HG02943 (cell line): ENCODE measurements at regions not wholly inside any gene's neighbourhood (a gene's known extent, or its start where the extent isn't known, plus 50 kb on each side); places are given as distances from the start of the nearest gene placed in this dataset.
"Not testable (repeated sequence)": the region's sequence is repeated elsewhere in the genome, so short reads cannot be mapped to it uniquely, and the experiment has no call there.

Source experiments
- ATAC-seq: cut with Tn5 transposase; IDR thresholded peaks from one replicate; pipeline ENCODE4 v1.9.1; 2021; ENCODE audit warnings: mild to moderate bottlenecking, low read depth, moderate library complexity; ENCODE audit not compliant: unreplicated experiment

DNA sequence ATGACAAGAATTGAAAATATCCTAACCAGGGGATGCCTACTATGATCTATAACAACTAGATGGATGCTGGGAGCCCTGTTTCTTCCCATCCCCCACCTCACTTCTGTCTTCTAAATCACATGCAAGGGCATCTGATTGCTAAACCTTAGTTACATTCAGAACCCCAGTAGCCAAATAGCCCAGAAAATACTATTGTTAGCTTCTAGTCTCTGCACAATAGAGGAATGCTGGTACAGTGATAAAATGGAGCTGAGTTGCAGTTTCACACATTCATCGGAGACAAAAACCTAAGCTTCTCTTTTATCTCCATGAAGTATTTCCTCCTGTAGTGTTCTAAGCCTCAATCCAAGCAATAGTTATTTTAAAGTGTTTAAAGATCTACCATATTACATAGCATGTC is 942.9 kb downstream of the RPS29 start:
- no peak for ATAC-seq

DNA sequence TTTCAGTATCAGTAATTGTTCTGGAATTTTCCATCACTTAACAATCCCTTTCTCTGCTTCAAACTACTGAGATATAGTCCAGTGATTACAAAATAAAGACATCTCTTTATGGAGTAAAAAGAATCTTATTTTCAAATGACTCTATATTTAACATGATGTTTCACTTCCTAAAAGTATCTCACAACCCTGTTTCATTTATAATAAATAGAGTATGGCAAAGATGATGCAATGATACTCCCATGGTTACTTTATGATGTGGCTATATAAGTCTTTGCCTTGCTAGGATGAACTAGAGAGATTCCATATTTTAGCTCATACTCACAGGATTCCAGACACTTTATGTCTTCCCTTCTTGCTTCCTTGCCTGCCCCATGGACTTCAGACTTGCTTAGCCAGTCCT is 953.5 kb upstream of the MDGA2 start:
- no peak for ATAC-seq

DNA sequence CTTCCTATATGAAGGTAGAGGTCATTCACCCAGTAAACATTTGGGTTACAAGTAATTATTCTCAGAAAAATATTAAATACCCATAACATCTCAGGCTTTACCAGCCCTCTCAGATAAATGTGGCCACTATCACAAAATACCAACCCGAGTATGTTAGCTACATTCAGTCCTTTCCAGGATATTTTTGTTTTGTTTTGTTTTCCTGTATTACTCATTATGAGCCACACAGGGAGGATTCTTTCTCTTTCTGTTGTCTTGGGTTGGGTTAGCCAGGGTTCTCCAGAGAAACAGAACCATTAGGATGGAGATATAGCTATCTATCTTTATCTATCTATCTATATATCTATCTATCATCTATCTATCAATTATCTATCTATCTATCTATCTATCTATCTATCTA is 947.6 kb upstream of the MDGA2 start:
- no peak for ATAC-seq

DNA sequence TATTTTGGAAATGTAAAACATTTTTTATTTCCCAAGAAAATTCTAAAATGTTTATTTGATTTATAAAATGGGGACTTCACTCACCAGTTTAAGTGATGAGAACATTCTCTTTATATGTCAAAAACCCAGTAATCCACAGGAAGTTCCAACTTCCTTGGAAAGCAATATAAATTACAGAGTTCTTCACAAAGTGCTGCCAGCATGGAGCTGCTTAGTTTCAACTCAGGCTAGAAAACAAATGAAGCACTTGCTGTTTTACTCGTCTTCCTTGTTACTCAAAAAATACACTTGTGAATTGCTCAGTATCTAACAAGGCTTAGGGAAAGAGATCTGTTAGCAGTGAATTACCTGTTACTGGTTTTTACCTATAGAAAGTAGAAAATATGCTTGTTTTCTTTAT is 942.7 kb upstream of the MDGA2 start:
- no peak for ATAC-seq

DNA sequence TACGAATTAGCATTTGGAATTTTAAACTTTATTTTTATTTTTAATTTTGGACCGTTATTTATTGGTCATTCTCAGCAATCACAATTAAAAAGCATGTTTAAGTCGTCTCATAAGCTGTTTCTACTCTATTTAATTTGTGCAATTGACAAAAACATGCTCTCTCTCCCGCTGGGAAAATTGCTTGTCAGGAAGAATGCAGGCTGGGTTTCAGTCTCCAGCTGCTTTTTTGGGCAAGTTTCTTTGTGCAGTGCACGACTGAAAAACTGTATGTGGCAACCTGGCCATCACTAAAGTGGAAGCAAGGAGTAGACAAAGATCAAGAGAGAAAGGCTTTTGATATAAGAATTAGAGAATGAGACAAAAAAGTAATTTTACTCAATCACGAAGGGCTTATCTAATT is 941.5 kb upstream of the MDGA2 start:
- ATAC-seq = no peak

DNA sequence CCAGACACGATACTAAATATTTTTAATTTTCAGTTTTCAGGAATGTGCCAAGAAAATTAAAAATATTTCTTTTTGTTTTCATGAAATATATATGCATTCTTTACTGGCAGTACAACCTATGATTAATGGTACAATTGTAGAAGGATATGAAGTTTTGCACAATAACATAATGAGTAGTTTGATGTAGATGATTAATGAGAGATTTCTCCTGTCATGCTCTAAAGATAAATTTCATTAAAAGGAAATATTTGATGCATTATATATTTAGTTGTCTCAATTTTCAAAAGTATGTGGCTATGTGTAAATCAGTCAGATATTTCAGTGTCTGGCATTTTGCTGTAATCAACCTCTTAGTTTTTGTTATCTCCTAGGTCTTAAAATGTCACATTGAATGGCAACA is 940.2 kb upstream of the MDGA2 start:
- no peak for ATAC-seq

DNA sequence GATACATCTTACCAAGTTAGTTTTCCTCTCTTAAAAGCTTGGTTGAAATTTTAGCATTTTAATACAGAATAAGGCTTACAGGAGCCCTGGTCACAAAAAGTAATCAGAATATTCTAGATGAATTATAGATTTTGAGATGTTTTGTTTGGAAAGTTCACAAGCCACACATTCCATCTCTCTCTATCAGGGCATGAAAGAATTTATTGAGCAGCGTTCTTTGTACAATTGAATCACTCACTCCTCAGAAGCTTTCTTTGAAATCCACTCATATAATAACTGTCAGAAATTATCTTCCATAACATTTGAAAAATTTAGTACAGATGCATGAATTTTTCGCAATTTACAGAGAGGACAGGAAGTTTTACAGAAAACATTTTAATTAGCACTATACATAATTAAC is 938.6 kb upstream of the MDGA2 start:
- ATAC-seq = no peak

DNA sequence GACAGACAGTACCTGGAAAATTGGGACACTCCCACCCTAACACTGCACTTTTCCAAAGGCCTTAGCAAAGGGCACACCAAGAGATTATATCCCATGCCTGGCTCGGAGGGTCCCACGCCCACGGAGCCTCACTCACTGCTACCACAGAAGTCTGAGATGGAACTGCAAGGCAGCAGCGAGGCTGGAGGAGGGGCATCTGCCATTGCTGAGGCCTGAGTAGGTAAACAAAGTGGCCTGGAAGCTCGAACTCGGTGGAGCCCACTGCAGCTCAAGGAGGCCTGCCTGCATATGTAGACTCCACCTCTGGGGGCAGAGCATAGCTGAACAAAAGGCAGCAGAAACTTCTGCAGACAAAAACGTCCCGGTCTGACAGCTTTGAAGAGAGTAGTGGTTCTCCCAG is 931.6 kb upstream of the MDGA2 start:
- not testable (repeated sequence) for ATAC-seq

DNA sequence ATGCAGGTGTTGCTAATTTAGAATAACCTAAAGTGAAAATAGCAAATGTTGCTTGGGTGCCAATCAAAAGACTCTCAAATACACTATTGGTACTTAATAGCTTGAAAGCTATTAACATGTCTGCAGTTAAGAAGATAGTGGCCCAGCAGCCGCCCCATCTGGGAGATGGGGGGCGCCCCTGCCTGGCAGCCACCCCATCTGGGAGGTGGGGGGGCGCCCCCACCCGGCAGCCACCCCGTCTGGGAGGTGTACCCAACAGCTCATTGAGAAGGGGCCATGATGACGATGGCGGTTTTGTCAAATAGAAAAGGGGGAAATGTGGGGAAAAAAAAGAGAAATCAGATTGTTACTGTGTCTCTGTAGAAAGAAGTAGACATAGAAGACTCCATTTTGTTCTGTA is 923.1 kb upstream of the MDGA2 start:
- ATAC-seq = no peak

DNA sequence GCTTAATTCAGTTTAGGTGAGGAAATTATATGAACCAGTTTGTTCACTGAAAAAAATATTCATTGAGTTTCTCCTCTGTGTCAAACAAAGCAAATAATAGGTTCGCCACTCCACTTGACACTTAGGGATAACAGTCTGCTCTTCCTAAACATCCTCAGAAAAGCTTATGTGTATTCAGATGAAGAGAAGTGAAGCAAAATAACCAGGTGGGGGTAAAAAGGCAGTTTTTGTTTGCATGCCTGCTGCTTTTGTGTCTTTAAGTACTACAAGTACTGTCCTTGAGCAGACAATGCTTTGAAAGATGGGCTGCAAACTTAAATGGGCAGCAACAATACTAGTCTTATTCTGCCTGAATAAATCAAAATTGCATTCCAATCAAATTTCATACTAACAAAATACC is 910.7 kb upstream of the MDGA2 start:
- no peak for ATAC-seq

DNA sequence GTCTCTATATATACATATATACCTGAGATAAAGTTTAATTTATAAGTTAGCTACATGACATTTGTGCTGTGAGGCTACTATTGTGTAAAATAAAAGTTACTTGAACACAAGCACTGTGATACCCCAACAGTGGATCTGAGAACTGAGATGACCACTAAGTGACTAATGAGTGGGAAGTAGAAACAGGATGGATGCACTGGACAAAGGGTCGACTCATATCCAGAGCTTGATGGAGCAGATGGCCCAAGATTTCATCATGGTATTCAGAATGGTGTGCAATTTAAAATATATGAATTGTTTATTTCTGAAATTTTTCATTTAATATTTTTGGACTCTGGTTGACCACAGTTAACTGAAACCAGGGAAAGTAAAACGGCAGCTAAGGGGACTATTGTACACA is 908.6 kb upstream of the MDGA2 start:
- ATAC-seq = no peak

DNA sequence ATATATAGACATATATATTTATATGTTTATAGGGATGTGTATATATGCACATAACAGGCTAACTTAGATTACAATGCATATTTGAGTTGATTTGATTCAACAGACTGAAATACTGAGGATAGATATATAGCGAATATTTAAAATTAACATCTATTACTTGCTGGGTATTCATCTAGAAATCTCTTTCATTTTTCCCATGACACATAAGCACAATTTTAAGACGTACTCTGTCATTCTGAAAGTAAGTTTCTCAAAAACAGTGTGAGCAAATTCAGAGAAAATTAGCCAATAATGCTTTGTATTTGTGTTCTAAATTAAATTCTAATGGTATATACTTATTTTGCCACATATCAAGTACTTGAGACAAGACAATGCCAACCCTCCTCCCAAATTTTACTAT is 907.5 kb upstream of the MDGA2 start:
- no peak for ATAC-seq

DNA sequence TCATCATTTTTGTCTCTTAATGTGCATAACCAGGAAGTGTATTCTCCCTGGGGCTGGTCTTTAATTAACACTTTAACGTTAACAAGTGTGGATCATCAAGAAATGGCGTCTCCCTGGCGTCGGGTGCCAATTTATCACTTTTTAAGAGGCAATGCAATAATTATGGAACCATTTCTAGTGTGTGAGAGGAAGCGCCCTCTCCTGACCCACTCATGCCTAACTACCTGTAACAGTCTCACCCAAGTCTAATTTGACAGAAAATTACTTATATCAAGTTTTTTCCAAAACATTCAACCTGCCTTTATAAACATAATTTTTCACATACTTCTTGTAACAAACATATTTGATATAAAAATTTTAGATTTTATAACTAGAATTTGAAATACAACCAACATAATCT is 905.3 kb upstream of the MDGA2 start:
- no peak for ATAC-seq

DNA sequence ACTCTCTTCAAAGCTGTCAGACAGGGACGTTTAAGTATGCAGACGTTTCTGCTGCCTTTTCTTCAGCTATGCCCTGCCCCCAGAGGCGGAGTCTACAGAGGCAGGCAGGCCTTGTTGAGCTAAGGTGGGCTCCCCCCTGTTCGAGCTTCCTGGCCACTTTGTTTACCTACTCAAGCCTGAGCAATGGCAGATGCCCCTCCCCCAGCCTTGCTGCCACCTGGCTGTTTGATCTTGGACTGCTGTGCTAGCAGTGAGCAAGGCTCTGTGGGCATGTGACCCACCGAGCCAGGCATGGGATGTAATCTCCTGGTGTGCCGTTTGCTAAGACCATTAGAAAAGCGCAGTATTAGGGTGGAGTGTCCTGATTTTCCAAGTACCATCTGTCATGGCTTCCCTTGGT is 900.4 kb upstream of the MDGA2 start:
- ATAC-seq = no peak

DNA sequence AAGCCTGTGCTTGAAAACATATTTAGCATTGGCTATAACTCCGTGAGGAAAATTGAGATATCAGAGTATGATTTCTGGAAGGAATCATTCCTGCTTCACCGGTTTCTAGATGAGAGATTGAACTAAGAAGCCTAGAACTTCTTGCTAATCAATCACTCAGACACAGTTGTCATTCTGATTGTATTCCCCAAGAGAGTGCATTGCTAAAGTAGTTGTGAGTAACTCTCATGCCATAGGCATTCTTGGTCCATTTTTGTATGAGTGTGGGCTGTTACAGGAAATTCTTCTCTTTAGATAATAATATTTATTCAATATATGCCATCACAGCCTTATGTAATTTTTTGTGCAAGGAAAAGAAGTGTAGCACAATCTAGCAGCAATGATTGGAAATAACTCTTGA is 893.3 kb upstream of the MDGA2 start:
- ATAC-seq = no peak

DNA sequence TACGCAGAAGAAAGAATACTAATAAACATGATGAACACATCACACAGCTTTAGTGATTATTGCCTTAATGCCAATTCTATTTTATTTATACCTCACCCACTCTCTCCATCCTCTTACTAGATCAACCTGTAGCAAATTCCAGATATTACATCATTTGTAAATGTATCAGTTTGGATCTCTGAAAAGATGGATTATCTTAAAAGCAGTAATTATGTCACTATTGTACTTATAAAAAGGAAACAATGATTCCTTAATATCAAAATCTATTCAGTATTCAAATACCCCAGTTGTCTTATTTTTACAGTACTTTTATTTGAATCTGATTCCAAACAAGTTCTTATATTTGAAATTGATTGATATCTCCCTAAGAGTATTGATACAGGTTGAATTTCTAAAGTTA is 892.8 kb upstream of the MDGA2 start:
- ATAC-seq = no peak

DNA sequence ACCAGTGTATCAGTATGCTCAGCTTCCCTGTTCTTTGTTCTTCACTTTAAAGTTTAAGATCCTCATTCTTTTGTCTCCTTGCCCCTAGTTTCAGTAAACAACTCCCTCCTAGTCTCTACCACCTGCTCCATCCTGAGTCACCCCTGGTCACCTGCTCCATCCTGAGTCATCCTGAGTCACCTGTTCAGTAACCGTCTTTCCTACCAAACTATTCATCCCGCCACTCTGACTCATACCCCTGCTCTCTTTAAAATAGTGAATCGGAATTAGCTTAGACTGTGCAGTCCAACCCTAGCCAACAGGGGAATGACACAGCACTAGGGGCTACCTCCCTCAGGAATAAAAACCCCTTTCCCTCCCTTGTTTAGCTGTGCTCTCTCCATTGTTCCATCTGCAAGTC is 888.1 kb upstream of the MDGA2 start:
- no peak for ATAC-seq

DNA sequence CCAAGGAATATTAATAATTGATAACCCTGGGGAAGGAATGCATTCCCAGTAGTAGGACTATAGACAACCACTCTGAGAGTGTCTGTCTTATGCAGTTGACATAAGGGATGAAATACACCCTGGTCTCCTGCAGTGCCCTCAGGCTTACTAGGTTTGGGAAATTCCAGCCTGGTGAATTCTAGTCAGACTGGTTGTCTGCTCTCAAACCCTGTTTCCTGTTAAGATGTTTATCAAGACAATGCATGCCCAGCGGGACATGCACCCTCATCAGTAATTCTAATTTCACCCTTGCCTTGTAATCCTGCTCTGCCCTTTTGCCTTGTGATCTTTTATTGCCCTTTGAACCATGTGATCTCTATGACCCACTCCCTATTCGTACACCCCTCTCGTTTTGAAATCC is 886.0 kb upstream of the MDGA2 start:
- not testable (repeated sequence) for ATAC-seq

DNA sequence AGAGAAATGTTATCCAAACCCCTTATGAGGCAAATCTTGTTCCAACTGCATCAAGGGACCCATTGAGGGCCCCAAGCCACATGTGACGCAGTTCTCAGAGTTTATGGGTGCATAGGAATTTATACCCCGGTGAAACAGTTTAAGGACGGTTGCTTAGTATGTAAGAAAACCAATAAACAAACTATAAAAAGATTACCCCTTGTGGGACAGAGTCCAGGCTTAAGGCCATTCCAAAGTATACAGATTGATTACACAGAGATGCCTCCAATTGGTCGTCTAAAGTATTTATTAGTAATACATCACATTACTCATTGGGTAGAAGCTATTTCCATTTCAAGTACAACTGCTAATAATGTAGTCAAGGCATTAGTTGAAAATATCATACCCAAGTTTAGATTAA is 885.0 kb upstream of the MDGA2 start:
- ATAC-seq = no peak

DNA sequence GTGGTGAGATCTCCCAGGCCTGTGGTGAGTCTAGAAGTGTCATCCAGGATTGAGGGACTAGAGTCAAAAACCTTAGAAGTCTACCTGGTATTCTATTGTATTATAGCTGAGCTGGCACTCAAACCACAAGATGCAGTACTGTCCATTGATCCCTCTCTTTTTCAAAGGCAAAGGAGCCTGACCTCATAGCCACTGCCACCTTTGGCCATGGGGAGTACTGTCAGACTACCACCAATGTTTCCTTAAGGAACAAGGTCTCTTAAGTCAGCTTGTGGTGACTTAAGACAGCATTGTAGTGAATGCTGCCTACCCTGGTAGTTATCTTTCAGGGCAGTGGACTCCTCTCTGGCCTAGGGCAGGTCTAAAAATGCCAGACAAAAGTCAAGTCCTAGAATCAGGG is 878.0 kb upstream of the MDGA2 start:
- ATAC-seq = no peak

DNA sequence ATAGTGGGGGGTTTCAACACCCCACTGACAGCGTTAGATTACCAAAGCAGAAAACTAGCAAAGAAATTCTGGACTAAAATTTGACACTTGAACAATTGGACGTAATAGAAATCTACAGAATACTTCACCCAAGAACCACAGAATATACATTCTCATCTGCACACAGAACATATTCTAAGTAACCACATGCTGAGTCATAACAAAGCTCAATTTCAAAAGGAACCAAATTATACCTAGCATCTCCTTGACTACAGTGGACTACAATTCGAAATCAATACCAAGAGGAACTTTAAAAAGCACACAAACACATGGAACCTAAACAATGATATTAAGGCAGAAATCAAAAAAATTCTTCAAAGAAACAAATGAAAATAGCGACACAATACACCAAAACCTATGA is 871.6 kb upstream of the MDGA2 start:
- ATAC-seq = no peak

DNA sequence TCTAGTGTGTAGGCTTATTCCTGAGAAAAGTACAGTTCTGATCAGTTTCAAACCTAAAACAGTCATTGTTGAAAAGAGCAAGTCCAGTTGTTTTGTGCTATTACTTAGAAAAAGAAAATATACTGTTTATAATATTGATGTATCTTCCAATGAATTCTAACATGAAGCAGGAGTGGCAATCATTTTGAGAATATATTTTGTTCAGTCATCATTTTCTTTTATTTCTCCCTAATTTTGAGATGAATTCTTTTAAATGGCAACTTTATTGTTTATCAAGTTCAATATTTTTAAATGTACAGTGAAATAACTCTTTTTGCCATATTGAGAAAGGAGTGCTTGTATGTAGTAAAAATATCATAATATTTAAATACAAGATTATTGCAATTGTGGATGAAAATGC is 862.2 kb upstream of the MDGA2 start:
- ATAC-seq = no peak

DNA sequence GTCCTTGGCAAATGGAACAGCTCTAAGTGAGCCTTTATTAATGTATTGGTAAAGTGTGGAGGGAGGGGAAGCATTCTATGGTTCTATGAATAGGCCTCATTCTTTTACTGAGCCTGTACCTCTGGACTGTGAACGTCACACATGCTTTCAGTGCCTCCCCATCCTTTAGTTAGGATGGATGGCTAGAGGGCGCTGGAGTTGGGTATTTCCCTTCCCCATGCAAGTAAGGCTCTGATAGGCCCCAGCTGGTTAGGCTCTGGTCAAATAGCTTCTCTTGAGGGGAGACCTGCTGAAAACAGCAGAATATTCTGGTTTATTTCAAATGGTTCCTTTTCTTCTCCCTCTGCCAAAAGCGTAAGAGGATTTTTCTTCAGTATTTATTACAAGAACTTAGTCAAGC is 860.9 kb upstream of the MDGA2 start:
- ATAC-seq = no peak

DNA sequence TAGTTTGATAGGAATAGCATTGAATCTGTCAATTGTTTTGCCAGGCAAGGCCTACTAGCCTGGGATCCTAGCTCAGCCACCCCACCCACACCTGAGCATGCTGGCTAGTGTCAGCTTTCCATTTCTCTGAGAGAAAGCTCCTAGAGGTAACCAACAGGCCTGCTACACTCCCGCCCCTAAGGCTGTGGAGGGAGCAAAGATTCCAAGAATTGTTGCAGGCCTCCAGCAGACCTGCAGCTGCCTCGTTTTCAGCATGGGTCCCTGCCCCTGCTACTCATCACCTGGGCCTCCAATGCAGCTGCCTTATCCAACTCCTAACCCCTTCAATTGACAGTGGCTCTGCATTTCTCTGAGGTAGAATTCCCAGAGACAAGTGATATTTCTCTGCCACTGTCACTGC is 852.4 kb upstream of the MDGA2 start:
- ATAC-seq = no peak
